ENCODE measurements at regions not wholly inside any gene's neighbourhood (a gene's known extent, or its start where the extent isn't known, plus 50 kb on each side); places are given as distances from the start of the nearest gene placed in this dataset.

DNA sequence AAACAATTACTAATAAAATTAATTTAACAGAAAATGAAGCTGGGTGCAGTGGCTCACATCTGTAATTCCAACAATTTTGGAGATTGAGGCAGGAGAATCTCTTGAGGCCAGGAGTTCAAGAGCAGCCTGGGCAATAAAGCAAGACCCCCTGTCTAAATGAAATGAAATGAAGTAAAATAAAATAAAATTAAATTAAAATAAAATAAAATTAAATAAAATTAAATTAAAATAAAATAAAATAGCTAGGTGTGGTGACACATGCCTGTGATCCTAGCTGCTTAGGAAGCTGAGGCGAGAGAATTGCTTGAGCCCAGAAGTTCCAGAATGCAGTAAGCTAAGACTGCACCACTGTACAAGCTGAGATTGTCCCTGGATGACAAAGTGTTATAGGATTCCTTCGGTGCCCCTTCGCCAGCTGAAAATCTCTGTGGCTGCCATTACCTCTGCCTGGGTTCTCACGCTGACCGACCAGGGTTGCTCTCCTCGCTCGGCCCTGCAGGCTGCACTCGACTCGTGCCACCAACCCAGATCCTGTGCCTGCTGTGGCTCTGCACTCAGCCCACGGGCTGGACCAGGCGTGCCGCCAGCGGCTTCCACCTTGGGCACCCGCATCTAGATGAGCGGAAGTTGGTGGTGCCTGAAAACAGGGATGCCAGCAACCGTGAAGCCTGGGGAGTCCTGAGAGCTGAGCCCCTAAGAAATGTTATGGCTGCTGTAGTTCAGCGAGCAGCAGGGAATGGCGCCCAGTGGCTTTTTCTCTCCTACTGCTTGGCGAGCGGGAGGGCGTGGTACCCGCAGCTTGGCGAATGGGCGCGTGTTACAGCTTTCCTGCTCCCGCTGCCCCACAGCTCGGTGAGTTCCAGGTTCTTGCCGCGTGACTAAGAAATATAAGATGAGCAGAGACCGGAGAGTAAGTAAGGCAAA, 539.2 kb upstream of the PCDH9 start:
- TF ChIP-seq EZH2phosphoT487 (IDR thresholded peaks at IDR 0.05; ENCODE audit: borderline replicate concordance, low read length), result no peak
- TF ChIP-seq, protein P1, sequence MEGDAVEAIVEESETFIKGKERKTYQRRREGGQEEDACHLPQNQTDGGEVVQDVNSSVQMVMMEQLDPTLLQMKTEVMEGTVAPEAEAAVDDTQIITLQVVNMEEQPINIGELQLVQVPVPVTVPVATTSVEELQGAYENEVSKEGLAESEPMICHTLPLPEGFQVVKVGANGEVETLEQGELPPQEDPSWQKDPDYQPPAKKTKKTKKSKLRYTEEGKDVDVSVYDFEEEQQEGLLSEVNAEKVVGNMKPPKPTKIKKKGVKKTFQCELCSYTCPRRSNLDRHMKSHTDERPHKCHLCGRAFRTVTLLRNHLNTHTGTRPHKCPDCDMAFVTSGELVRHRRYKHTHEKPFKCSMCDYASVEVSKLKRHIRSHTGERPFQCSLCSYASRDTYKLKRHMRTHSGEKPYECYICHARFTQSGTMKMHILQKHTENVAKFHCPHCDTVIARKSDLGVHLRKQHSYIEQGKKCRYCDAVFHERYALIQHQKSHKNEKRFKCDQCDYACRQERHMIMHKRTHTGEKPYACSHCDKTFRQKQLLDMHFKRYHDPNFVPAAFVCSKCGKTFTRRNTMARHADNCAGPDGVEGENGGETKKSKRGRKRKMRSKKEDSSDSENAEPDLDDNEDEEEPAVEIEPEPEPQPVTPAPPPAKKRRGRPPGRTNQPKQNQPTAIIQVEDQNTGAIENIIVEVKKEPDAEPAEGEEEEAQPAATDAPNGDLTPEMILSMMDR (IDR thresholded peaks at IDR 0.05; ENCODE audit: low read depth, low read length, poor library complexity, severe bottlenecking), result no peak
- H3K27ac ChIP-seq (ENCODE audit: low read depth, low read length), result no peak overlapping the region
- H4K20me1 ChIP-seq (ENCODE audit: control insufficient read depth, insufficient read depth, low read depth, low read length), result no peaks in the 10 kb centered on the region
- no peaks in the 10 kb centered on the region for H3K9me3 ChIP-seq (ENCODE audit: control insufficient read depth, insufficient read depth, low read length)
- H3K4me2 ChIP-seq (ENCODE audit: low read length), result no peak overlapping the region
- no peak overlapping the region for H3K4me3 ChIP-seq (ENCODE audit: low read length)
- no peaks in the 10 kb centered on the region for H3K9me2 ChIP-seq (replicated peaks; ENCODE audit: control insufficient read depth, low read length)
- no peaks in the 10 kb centered on the region for H3F3A ChIP-seq (ENCODE audit: control insufficient read depth, insufficient read depth)
- no peaks in the 10 kb centered on the region for H3K27me3 ChIP-seq (ENCODE audit: control insufficient read depth, low read length)
- no peaks in the 10 kb centered on the region for H3K36me3 ChIP-seq (ENCODE audit: control insufficient read depth, low read length)
- no peaks in the 10 kb centered on the region for H3K79me2 ChIP-seq (ENCODE audit: control insufficient read depth, low read length)
- H3K4me1 ChIP-seq (ENCODE audit: control insufficient read depth, low read length), result no peaks in the 10 kb centered on the region

DNA sequence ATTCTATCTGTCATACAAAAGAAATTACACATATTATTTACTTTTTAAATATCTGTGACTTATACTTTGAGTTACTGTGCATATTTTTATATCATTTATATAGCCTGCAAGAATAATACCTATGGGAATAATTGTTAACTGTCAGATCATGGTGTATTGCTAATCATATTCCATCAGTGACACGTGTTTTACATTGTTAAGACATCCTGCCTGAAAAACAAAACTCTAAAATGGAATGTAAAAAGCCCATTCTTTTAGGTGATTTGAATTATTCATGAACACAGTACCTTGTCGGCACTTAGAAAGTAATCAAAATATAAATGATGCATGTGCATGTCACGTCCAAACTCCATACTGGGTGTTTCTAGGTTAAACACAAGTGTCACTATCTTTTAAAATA, 533.8 kb upstream of the PCDH9 start:
- Histone ChIP-seq H3K4me2 (ENCODE audit: low read length) (no peak overlapping the region), H3K9me2 (replicated peaks; ENCODE audit: control insufficient read depth, low read length) (no peaks in the 10 kb centered on the region), H3K27ac (ENCODE audit: low read depth, low read length) (no peak overlapping the region), H3K4me1 (ENCODE audit: control insufficient read depth, low read length) (no peaks in the 10 kb centered on the region), H3F3A (ENCODE audit: control insufficient read depth, insufficient read depth) (no peaks in the 10 kb centered on the region), H3K79me2 (ENCODE audit: control insufficient read depth, low read length) (no peaks in the 10 kb centered on the region), H3K27me3 (ENCODE audit: control insufficient read depth, low read length) (no peaks in the 10 kb centered on the region), H3K9me3 (ENCODE audit: control insufficient read depth, insufficient read depth, low read length) (no peaks in the 10 kb centered on the region), H3K4me3 (ENCODE audit: low read length) (no peak overlapping the region), H4K20me1 (ENCODE audit: control insufficient read depth, insufficient read depth, low read depth, low read length) (no peaks in the 10 kb centered on the region), H3K36me3 (ENCODE audit: control insufficient read depth, low read length) (no peaks in the 10 kb centered on the region)
- TF ChIP-seq, protein P1 (IDR thresholded peaks at IDR 0.05; ENCODE audit: low read depth, low read length, poor library complexity, severe bottlenecking), result no peak
- TF ChIP-seq EZH2phosphoT487 (IDR thresholded peaks at IDR 0.05; ENCODE audit: borderline replicate concordance, low read length), result no peak

DNA sequence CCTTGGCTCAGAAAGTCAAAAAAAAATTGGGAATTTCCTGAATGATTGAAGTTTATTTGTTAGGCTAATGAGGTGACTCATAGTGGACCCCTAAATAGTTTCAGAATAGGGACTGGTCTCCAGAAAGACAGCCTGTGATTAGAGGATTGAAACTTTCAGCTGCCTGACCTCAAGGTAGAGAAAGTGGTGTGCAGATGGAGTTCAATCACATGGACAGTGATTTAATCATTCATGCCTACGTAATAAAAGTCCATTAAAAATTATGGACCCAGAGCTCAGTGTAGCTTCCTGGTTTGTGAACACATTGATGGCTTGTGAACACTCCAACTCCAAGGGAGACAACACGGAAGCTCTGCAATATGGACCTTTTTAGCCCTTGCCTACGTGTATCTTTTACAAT, 533.2 kb upstream of the PCDH9 start:
- H3K79me2 ChIP-seq (ENCODE audit: control insufficient read depth, low read length), result no peaks in the 10 kb centered on the region
- no peak overlapping the region for H3K4me3 ChIP-seq (ENCODE audit: low read length)
- no peaks in the 10 kb centered on the region for H3K27me3 ChIP-seq (ENCODE audit: control insufficient read depth, low read length)
- TF ChIP-seq EZH2phosphoT487 (IDR thresholded peaks at IDR 0.05; ENCODE audit: borderline replicate concordance, low read length), result no peak
- TF ChIP-seq, protein P1 (IDR thresholded peaks at IDR 0.05; ENCODE audit: low read depth, low read length, poor library complexity, severe bottlenecking), result no peak
- no peaks in the 10 kb centered on the region for H3F3A ChIP-seq (ENCODE audit: control insufficient read depth, insufficient read depth)
- no peaks in the 10 kb centered on the region for H3K9me2 ChIP-seq (replicated peaks; ENCODE audit: control insufficient read depth, low read length)
- no peaks in the 10 kb centered on the region for H4K20me1 ChIP-seq (ENCODE audit: control insufficient read depth, insufficient read depth, low read depth, low read length)
- H3K4me2 ChIP-seq (ENCODE audit: low read length), result no peak overlapping the region
- no peaks in the 10 kb centered on the region for H3K4me1 ChIP-seq (ENCODE audit: control insufficient read depth, low read length)
- H3K9me3 ChIP-seq (ENCODE audit: control insufficient read depth, insufficient read depth, low read length), result no peaks in the 10 kb centered on the region
- no peak overlapping the region for H3K27ac ChIP-seq (ENCODE audit: low read depth, low read length)
- H3K36me3 ChIP-seq (ENCODE audit: control insufficient read depth, low read length), result no peaks in the 10 kb centered on the region

All from DOHH2 (cell line).